GM21381 (cell line): ENCODE measurements at regions not wholly inside any gene's neighbourhood (a gene's known extent, or its start where the extent isn't known, plus 50 kb on each side); places are given as distances from the start of the nearest gene placed in this dataset.
A peak's percentile ranks its signal among the peaks of the same experiment; 100 is the strongest.
"Not testable (repeated sequence)": the region's sequence is repeated elsewhere in the genome, so short reads cannot be mapped to it uniquely, and the experiment has no call there.

Source experiments
- ATAC-seq: cut with Tn5 transposase; IDR thresholded peaks from one replicate; pipeline ENCODE4 v1.9.1; 2021; ENCODE audit warnings: mild to moderate bottlenecking, moderate library complexity; ENCODE audit not compliant: unreplicated experiment

- no peak for ATAC-seq
Measured at GRCh38 chr10:10667466-10667865, 350.2 kb upstream of the CELF2 start.

- no peak for ATAC-seq
Measured at GRCh38 chr10:10676972-10677371, 340.7 kb upstream of the CELF2 start.

- ATAC-seq: peak; percentile 68
Measured at GRCh38 chr10:10677479-10677878, 340.2 kb upstream of the CELF2 start.

- no peak for ATAC-seq
Measured at GRCh38 chr10:10680496-10680895, 337.2 kb upstream of the CELF2 start.

GRCh38 chr10:10684972-10685371 lies 332.7 kb upstream of the CELF2 start:
- ATAC-seq: no peak

- peak; percentile 61 for ATAC-seq
Measured at GRCh38 chr10:10685566-10685965, 332.1 kb upstream of the CELF2 start.

GRCh38 chr10:10687751-10688150 lies 329.9 kb upstream of the CELF2 start:
- ATAC-seq: no peak

GRCh38 chr10:10699427-10699826 lies 318.2 kb upstream of the CELF2 start:
- ATAC-seq: no peak

GRCh38 chr10:10701084-10701611 lies 316.5 kb upstream of the CELF2 start:
- ATAC-seq: no peak

GRCh38 chr10:10702211-10702610 lies 315.5 kb upstream of the CELF2 start:
- no peak for ATAC-seq

- ATAC-seq: no peak
Measured at GRCh38 chr10:10703382-10703781, 314.3 kb upstream of the CELF2 start.

GRCh38 chr10:10712155-10712704 lies 305.4 kb upstream of the CELF2 start:
- ATAC-seq: no peak

GRCh38 chr10:10714327-10714726 lies 303.3 kb upstream of the CELF2 start:
- no peak for ATAC-seq

- ATAC-seq: no peak
Measured at GRCh38 chr10:10716972-10717371, 300.7 kb upstream of the CELF2 start.

- ATAC-seq: no peak
Measured at GRCh38 chr10:10722422-10722821, 295.2 kb upstream of the CELF2 start.

- ATAC-seq: no peak
Measured at GRCh38 chr10:10725196-10725595, 292.5 kb upstream of the CELF2 start.

- no peak for ATAC-seq
Measured at GRCh38 chr10:10726101-10726500, 291.6 kb upstream of the CELF2 start.

- not testable (repeated sequence) for ATAC-seq
Measured at GRCh38 chr10:10727411-10727810, 290.3 kb upstream of the CELF2 start.

- ATAC-seq: no peak
Measured at GRCh38 chr10:10727812-10728211, 289.9 kb upstream of the CELF2 start.

GRCh38 chr10:10730471-10731043 lies 287.1 kb upstream of the CELF2 start:
- no peak for ATAC-seq

- no peak for ATAC-seq
Measured at GRCh38 chr10:10731366-10731765, 286.3 kb upstream of the CELF2 start.

GRCh38 chr10:10734356-10735064 lies 283.2 kb upstream of the CELF2 start:
- ATAC-seq: no peak
